Aorta (tissue), 5 donors: ENCODE measurements at regions not wholly inside any gene's neighbourhood (a gene's known extent, or its start where the extent isn't known, plus 50 kb on each side); places are given as distances from the start of the nearest gene placed in this dataset.

Source experiments
- ATAC-seq: fragments of 200-7000 bp; cut with Tn5 transposase; one replicate; pipeline ENCODE4 v1.9.1; 2022; ENCODE audit warnings: moderate library complexity; ENCODE audit not compliant: low FRiP score
- DNase-seq, 2 donors: peaks; one replicate each; pipeline ENCODE4 v3.0.0-alpha.2; 2020
- H3K27ac ChIP-seq, 2 donors: one replicate each; pipeline ENCODE4 v1.5.1; 2013; ENCODE audit warnings: low read length in 2 of 2, mild to moderate bottlenecking in 2 of 2, moderate library complexity in 2 of 2, control low read depth in 1 of 2, inconsistent platforms in 1 of 2, low read depth in 1 of 2
- H3K27me3 ChIP-seq, 2 donors: one replicate each; pipeline ENCODE4 v1.6.1; 2013; ENCODE audit warnings: control low read depth in 1 of 2, low read length in 1 of 2, mild to moderate bottlenecking in 1 of 2, moderate library complexity in 1 of 2; ENCODE audit not compliant: insufficient read depth in 2 of 2, control insufficient read depth in 1 of 2
- H3K36me3 ChIP-seq, 2 donors: one replicate each; pipeline ENCODE4 v1.6.1; 2013; ENCODE audit warnings: control low read depth in 1 of 2, low read length in 1 of 2, mild to moderate bottlenecking in 1 of 2; ENCODE audit not compliant: insufficient read depth in 2 of 2, control insufficient read depth in 1 of 2
- H3K4me1 ChIP-seq, 2 donors: one replicate each; pipeline ENCODE4 v1.6.1; 2013; ENCODE audit warnings: low read length in 2 of 2, control low read depth in 1 of 2, mild to moderate bottlenecking in 1 of 2, moderate library complexity in 1 of 2; ENCODE audit not compliant: insufficient read depth in 2 of 2, control insufficient read depth in 1 of 2
- H3K4me3 ChIP-seq, 2 donors: one replicate each; pipeline ENCODE4 v1.5.1; 2013; ENCODE audit warnings: low read length in 2 of 2, control low read depth in 1 of 2, mild to moderate bottlenecking in 1 of 2
- H3K9me3 ChIP-seq: one replicate; pipeline ENCODE4 v1.6.1; 2013; ENCODE audit warnings: mild to moderate bottlenecking, low read length; ENCODE audit not compliant: control insufficient read depth
- WGBS, 2 donors: extraction: QIAGEN DNeasy Blood & Tissue Kit; methylation state at CpG; one replicate each; pipeline ENCODE4 v1.1.7; 2013; 5-methylcytosine and 5-hydroxymethylcytosine counted together
- intact Hi-C, 2 donors: fragments of 100-400 bp; cut with DNase I; formaldehyde crosslinking; loops; one replicate each; pipeline versions ENCODE4 v1.14.2 to v1.15.0; 2022
- donor health status: healthy with polysubstance abuse.
- donor health status: Bipolar disorder and iron deficiency.
- donor health status: DM: no; HTN: no; CAD: no.
- donor health status: DM: no; HTN: no; CAD: no.
- donor health status: DM: yes; HTN: yes; CAD: no.

- Histone ChIP-seq H3K27me3 (no peaks in the 10 kb centered on the region), H3K4me1 (no peaks in the 10 kb centered on the region), H3K36me3 (no peaks in the 10 kb centered on the region), H3K4me3 (no peak overlapping the region), H3K27ac (no peak overlapping the region), H3K9me3 (peaks cover 2% of the 10 kb centered on the region)
- intact Hi-C loops: no loop called here
- ATAC-seq (no peak), DNase-seq (no peak)
- 50 to 55% methylated on average over 4 of the region's 4 CpGs for WGBS, 2 donors
Measured at GRCh38 chr3:189027626-189028155, 144.1 kb upstream of the TPRG1 start.

GRCh38 chr3:189038773-189039745, 132.7 kb upstream of the TPRG1 start:
- Histone ChIP-seq H3K36me3 (no peaks in the 10 kb centered on the region), H3K27me3 (no peaks in the 10 kb centered on the region), H3K9me3 (no peaks in the 10 kb centered on the region), H3K4me3 (no peak overlapping the region), H3K27ac (no peak overlapping the region), H3K4me1 (no peaks in the 10 kb centered on the region)
- intact Hi-C loops: no loop called here
- WGBS, 2 donors: 82 to 87% methylated on average over 2 of the region's 2 CpGs
- ATAC-seq: no peak
- no peak for DNase-seq

- WGBS, 2 donors: 69 to 71% methylated on average over 4 of the region's 4 CpGs
- DNase-seq (no peak), ATAC-seq (no peak)
- Histone ChIP-seq H3K36me3 (no peaks in the 10 kb centered on the region), H3K4me3 (no peak overlapping the region), H3K9me3 (no peaks in the 10 kb centered on the region), H3K4me1 (no peaks in the 10 kb centered on the region), H3K27ac (no peak overlapping the region), H3K27me3 (no peaks in the 10 kb centered on the region)
- intact Hi-C loops: no loop called here
Measured at GRCh38 chr3:189040656-189041335, 131.0 kb upstream of the TPRG1 start.

GRCh38 chr3:189041482-189042090, 130.2 kb upstream of the TPRG1 start:
- Histone ChIP-seq H3K4me1 (no peaks in the 10 kb centered on the region), H3K9me3 (no peaks in the 10 kb centered on the region), H3K27ac (no peak overlapping the region), H3K27me3 (no peaks in the 10 kb centered on the region), H3K4me3 (no peak overlapping the region), H3K36me3 (no peaks in the 10 kb centered on the region)
- ATAC-seq: no peak
- intact Hi-C loops: no loop called here
- WGBS, 2 donors: 88 to 92% methylated on average over 2 of the region's 2 CpGs
- no peak for DNase-seq

GRCh38 chr3:189042832-189043231, 128.9 kb upstream of the TPRG1 start:
- ATAC-seq (no peak), DNase-seq (no peak)
- intact Hi-C loops: no loop called here
- Histone ChIP-seq H3K36me3 (no peaks in the 10 kb centered on the region), H3K4me1 (no peaks in the 10 kb centered on the region), H3K27me3 (no peaks in the 10 kb centered on the region), H3K27ac (no peak overlapping the region), H3K4me3 (no peak overlapping the region), H3K9me3 (no peaks in the 10 kb centered on the region)
- 90 to 94% methylated on average over 4 of the region's 4 CpGs for WGBS, 2 donors

GRCh38 chr3:189049458-189050236, 122.1 kb upstream of the TPRG1 start:
- DNase-seq: no peak
- 90 to 93% methylated on average over 7 of the region's 7 CpGs for WGBS, 2 donors
- intact Hi-C loops: no loop called here
- no peak overlapping the region for H3K4me3 ChIP-seq
- no peak overlapping the region for H3K27ac ChIP-seq
- H3K36me3 ChIP-seq: no peaks in the 10 kb centered on the region
- ATAC-seq: no peak
- H3K4me1 ChIP-seq: no peaks in the 10 kb centered on the region
- H3K27me3 ChIP-seq: no peaks in the 10 kb centered on the region
- H3K9me3 ChIP-seq: no peaks in the 10 kb centered on the region

- DNase-seq: no peak
- no peak overlapping the region for H3K4me3 ChIP-seq
- intact Hi-C loops: no loop called here
- no peaks in the 10 kb centered on the region for H3K27me3 ChIP-seq
- WGBS, 2 donors: 75 to 85% methylated on average over 5 of the region's 5 CpGs
- no peak for ATAC-seq
- H3K27ac ChIP-seq: no peak overlapping the region
- no peaks in the 10 kb centered on the region for H3K36me3 ChIP-seq
- H3K4me1 ChIP-seq: no peaks in the 10 kb centered on the region
- H3K9me3 ChIP-seq: no peaks in the 10 kb centered on the region
Measured at GRCh38 chr3:189053322-189053721, 118.4 kb upstream of the TPRG1 start.

GRCh38 chr3:189056646-189057335, 115.0 kb upstream of the TPRG1 start:
- Histone ChIP-seq H3K4me1 (no peaks in the 10 kb centered on the region), H3K36me3 (no peaks in the 10 kb centered on the region), H3K4me3 (no peak overlapping the region), H3K27me3 (no peaks in the 10 kb centered on the region), H3K9me3 (no peaks in the 10 kb centered on the region), H3K27ac (no peak overlapping the region)
- intact Hi-C loops: no loop called here
- 54 to 69% methylated on average over 3 of the region's 3 CpGs for WGBS, 2 donors
- DNase-seq (no peak), ATAC-seq (peak; percentile 22)
